Inflammatory macrophage (primary cell): ENCODE measurements at regions not wholly inside any gene's neighbourhood (a gene's known extent, or its start where the extent isn't known, plus 50 kb on each side); places are given as distances from the start of the nearest gene placed in this dataset.
A peak's percentile ranks its signal among the peaks of the same experiment; 100 is the strongest.

Source experiments
- DNase-seq, 2 donors: peaks; one replicate each; pipeline ENCODE4 v3.0.0-alpha.2; 2020 to 2022

GRCh38 chr21:39054066-39054465 is 129.2 kb downstream of the PSMG1 start:
- no peak for DNase-seq

DNA sequence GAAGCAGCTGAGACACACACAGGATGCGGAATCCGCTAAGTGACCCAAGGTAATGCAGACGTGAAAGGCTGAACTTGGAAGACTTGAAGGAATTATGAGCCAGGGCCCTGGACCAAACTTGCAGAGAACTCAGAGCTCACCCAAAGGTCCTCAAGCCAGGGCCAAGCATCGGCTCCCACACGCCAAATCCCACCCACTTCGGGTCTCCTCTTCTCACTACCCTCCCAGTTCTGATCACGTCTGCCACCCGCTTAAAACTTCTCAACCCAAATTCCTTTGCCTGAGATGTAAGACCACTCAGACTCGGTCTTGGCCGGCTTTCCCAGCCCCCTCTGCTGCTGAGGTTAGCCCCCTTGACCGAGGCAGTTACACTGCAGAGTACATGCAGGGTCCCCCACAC is 130.1 kb downstream of the PSMG1 start:
- DNase-seq = no peak

DNA sequence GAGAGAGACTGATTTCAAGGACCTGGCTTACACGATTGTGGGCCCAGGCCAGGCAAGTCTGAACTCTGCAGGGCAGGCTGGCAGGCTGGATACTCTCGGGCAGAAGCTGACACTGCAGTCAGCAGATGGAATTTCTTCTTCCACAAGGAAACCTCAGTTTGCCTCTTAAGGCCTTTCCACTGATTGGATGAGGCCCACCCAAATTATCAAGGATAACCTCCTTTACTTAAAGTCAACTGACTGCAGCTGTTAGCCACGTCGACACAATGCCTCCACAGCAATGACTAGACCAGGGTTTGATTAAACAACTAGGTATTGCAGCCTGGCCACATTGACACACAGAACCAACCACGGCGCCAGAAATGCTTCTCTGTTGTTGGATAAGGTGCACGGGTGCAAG is 130.5 kb downstream of the PSMG1 start:
- no peak for DNase-seq

DNA sequence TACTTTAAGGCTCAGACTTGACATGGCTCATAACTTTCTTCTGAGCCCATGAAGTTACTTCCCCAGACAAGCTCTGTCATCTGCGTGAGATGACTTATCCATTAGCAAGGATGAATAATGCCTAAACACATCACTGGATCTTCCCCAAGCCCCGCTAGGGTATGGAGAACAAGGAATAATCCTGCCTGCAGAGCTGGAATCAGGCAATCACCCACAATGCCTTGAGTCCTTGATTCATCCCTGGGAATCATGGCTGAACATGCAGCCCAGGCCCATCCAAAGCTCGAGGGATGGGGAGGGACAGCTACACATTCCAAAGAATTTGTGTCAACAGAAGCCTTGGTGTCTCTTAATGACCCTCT is 131.7 kb downstream of the PSMG1 start:
- DNase-seq = peak in 1 of 2 donors; percentile 3

DNA sequence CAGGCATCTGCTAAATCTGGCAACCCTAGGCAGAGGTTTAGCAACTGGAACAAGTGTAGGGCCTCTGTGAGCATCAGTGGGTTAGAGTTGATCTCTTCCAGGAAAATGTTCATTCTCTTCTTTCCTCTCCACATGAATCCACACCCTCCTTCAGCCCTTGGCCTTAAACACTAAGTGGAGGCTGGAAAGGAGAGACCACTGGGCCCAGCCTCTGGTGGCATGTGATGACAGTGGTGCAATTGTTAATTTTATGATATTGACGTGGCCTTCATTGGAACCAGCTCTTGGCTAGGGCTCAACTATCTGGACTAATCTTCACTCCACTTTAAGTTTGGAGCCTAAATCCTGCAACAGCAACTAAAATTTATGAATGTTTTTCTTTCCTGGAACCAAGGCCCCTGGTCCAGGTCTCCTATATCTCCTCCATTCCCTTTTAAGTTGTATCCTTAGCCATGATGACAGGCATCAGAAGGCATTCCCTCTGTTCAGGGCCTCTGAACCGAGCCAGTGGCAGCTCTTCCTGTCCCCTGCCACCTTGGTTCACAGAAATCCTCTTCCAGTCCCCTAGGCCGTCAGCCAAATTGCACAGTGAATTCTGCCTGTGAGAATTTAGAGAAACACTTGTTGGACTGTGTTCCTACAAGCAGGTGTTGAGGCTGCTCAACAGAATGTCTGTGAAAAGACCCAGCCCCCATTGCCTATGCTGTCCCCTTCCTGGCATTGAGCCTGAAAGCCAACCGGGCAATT is 132.2 kb downstream of the PSMG1 start:
- no peak for DNase-seq

- DNase-seq = no peak
These were observed 134.7 kb downstream of the PSMG1 start for GRCh38 chr21:39048574-39048973.

DNA sequence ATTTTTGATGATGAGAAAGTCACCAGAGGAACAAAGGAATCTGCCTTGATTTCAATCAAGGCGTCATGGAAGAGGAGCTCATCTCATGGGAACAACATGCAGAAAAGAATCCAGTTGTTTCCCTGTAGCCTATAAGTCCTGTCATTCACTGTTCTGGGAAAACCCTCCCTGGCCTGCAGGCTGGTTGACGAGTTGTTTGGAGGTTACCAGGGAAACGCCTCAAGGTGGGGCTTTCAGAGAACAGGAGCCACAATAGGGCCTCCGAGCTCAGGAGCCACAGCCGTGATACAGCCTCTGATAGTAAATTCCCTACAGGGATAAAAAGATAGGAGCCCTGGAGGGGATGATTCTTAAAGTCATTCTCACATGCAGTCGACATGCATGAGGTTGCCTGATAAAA is 135.2 kb downstream of the PSMG1 start:
- DNase-seq = no peak

GRCh38 chr21:39047046-39047445 is 136.2 kb downstream of the PSMG1 start:
- DNase-seq = no peak

DNA sequence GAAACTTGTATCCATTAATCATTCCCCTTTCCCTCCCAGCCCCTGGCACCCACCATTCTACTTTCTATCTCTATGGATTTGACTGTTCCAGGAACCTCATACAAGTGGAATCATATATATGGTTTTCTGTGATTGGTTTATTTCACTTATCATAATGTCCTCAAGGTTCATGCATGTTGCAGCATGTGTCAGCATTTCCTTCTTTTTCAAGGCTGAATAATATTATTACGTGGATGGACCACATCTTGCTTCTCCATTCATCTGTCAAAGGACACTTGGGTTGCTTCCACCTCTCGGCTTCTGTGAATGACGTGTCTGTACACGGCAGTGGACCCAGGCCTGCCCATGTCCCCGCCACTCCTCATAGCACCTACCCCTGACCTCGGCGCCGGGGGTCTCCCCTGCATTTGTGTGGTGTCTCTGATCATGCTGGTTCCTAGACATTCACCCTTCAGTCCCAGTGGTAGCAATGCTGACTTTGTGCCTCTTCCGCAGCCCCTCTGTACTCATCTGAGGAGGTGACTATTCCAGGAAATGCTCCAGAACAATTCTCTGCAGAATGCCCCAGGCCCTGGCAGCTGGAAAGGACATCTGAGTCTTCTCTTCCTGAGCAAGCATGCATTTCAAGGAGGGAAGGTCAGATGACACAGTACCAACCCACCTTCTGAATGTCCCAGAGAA is 136.9 kb downstream of the PSMG1 start:
- no peak for DNase-seq

GRCh38 chr21:39041816-39042215 is 141.4 kb downstream of the PSMG1 start:
- no peak for DNase-seq

- DNase-seq = no peak
These were observed 142.6 kb downstream of the PSMG1 start for GRCh38 chr21:39040494-39041110.

DNA sequence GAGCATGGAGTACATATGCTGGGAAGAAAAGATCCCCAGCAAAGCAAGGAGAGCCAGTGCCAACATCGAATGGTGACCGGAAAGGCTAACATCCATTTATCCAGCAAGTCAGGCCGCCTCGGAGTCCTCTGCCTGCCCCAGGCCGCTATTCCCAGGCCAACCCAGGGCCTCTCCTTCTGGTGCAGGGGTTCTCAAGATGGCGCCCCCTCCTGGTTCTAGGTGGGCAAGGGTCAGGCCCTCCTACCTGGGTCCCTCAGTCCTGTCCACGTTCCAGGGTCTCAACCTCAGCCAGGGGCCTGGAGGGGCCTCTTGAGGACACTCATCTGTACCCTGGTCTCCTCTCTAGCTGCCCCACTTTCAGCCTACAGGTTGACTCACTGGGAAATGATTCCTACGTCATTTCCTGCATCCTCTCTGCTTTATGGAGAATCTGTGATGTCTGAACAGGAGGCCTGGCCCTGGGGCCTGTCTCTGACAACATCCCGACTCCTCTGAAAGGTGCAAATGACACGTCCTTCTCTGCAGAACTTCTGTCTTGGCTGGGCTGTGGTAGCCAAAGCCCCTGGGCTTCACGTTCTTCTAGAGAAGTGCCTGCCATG is 145.3 kb downstream of the PSMG1 start:
- DNase-seq = no peak

- DNase-seq = no peak
These were observed 146.7 kb downstream of the PSMG1 start for GRCh38 chr21:39036581-39036980.

DNA sequence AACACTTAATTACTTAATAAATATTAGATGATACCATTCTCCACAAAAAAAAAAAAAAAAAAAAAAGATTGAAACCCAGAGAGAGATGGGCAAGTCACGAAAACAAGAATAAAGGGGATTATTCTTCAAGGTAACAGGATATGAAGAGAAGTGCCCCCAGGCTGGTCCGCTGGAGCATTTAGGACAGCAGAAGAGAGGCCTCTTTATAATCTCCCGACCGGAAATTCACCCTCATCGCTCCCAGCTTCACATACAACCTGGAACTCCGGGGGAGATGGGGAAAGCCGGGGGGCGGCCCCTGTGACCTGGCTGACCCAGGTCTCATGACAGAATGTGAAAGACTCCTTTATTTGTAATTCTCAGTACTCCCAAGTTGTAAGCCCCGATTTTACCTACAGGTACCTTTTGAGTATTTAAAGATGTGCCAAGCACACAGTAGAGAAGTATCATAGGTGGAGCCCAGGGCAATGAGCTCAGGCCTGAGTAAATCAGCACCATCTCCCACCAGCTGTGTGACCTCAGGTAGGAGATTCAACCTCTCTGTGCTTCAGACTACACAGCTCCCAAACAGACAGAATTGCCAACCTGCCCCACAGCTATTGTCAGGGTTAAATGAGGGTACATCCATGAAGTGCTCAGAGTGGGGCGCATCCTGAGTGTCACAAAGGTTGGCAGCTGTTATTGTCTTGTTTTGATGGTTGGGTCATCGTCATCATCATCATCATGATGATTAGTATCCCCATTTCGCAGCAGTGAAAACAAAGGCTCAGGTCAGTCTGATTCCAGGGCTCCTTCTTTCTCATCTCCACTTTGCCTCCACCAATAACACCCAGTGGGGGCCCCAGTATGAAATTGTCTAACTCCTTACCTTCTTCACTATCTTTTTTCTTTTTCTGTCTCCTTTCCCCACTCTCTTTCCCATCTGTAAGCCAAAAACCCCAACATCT is 148.4 kb downstream of the PSMG1 start:
- DNase-seq = no peak

DNA sequence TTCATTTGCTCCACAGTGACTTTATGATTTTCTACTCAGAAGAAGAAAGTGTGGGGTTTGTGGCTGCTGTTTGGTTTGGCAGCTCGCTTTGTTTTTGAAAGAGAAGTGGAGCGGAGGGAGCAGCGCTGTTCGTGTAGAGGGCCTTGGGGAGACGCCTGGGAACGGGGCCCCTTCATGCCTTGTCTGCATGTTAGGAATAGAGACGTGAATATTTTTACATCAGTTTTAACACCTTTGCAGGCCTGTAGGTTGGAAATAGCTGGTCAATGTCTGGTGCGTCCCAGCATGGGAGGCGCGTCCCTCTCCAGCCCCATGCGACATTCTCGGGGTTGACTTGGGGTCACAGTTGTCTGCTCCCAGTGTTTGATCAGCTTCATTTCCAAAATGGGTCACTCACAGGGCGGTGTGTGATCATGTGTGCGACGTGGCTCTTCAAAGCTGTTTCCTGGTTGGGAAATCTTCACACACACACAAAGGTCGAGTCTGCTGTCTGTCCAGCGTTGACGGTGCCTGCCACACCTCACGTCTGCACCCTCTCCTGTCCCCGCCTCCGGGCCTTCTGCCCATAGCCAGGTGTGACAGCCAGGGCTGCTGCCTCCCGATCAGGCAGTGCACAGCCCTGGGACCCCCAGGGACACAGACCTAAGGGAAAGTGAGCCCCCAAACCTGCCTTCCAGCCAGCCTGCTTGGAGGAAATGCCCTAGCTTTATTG is 149.2 kb downstream of the PSMG1 start:
- no peak for DNase-seq

DNA sequence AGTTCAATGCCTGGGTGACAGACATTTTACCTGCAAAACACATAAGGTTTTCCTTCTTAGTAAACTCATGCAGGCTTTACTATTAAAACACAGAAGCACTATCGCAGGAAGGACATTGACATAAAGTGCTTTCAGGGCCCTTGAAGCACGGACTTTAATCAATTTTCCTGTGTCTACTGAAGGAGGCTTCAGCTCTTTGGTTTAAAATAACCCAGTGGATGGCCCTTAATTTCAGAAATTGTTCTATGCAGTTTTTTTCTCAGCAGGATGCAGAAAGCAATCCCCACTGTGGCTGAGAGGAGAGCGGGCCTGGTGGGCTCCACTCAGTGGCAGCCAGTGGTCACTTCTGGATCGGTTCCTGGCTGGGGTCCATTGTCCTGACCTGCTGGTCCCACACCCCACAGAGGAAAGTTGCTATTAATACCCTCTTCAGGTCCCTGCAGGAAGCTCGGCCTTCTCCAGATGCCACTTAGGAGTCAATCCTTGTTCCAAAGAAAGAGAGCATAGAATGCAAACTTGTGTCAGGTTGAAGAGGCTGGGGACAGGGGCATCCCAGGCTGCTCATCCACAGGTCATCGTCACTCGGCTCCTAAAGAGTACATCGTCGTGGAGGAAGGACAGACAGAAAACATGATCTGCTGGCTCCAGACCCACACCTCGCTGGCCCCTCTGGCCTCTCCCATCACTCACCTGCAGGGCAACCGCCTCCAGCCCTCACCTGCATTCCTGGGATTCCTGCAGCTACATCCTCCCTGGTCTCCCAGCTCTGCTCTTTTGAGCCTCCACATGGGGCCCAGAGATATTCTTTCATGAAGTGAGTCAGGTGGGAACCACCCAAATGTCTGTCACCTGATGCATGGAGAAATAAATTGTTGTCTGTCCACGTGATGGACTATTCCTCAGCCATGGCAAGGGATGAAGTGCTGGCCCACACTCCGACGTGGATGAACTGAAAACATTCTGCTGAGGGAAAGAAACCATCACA is 153.1 kb downstream of the PSMG1 start:
- DNase-seq = no peak

GRCh38 chr21:39029086-39029755 is 154.0 kb downstream of the PSMG1 start:
- no peak for DNase-seq

GRCh38 chr21:39025198-39025597 is 158.1 kb downstream of the PSMG1 start:
- no peak for DNase-seq

GRCh38 chr21:39024538-39024937 is 158.7 kb downstream of the PSMG1 start:
- no peak for DNase-seq
